Activated B cell treated with CpG ODN at 0.5 μM for 24 hours (primary cell): ENCODE measurements at regions not wholly inside any gene's neighbourhood (a gene's known extent, or its start where the extent isn't known, plus 50 kb on each side); places are given as distances from the start of the nearest gene placed in this dataset.

Experiments
- ATAC-seq: fragments of 200-7000 bp; cut with Tn5 transposase; one replicate; pipeline ENCODE4 v1.10.0; 2021; ENCODE audit warnings: low read depth, mild to moderate bottlenecking, moderate library complexity
- CTCF ChIA-PET: fragments of 350-600 bp; sonication (Branson Sonifier 250); formaldehyde crosslinking; loops from one replicate; lab custom pipeline; 2021; ENCODE audit warnings: antibody characterized with exemption; lab: Charles Lee
- POLR2A ChIA-PET: fragments of 350-600 bp; sonication (Branson Sonifier 250); formaldehyde crosslinking; loops from one replicate; lab custom pipeline; 2021; ENCODE audit warnings: antibody characterized with exemption; lab: Charles Lee
- DNase-seq: peaks from one replicate; pipeline ENCODE4 v3.0.0; 2022
- H3K27ac Mint-ChIP-seq: one replicate; pipeline ENCODE4 v1.8.0; 2020; ENCODE audit warnings: mixed read lengths
- H3K27me3 Mint-ChIP-seq: one replicate; pipeline ENCODE4 v1.8.0; 2021; ENCODE audit warnings: mixed read lengths
- H3K36me3 Mint-ChIP-seq: one replicate; pipeline ENCODE4 v1.8.0; 2021; ENCODE audit warnings: low read depth, mixed read lengths
- H3K4me1 Mint-ChIP-seq: one replicate; pipeline ENCODE4 v1.8.0; 2021; ENCODE audit warnings: mixed read lengths
- H3K4me3 Mint-ChIP-seq: one replicate; pipeline ENCODE4 v1.8.0; 2020; ENCODE audit warnings: mild to moderate bottlenecking, mixed read lengths
- H3K9me3 Mint-ChIP-seq: one replicate; pipeline ENCODE4 v1.8.0; 2020; ENCODE audit warnings: mixed read lengths
- CTCF ChIP-seq: fragments of 200-600 bp; IDR thresholded peaks from one replicate; pipeline ENCODE4 v1.8.0; 2022; ENCODE audit warnings: antibody characterized with exemption, mild to moderate bottlenecking
- intact Hi-C: fragments of 100-400 bp; cut with micrococcal nuclease; formaldehyde crosslinking; loops from one replicate; pipeline ENCODE4 v1.15.1; 2024

GRCh38 chr20:6483727-6484126, 283.8 kb upstream of the BMP2 start:
- intact Hi-C loops: no loop called here
- ATAC-seq: no peak
- Mint-ChIP-seq H3K9me3 (no peaks in the 10 kb centered on the region), H3K36me3 (no peaks in the 10 kb centered on the region), H3K27me3 (no peaks in the 10 kb centered on the region), H3K4me3 (no peak overlapping the region), H3K4me1 (no peaks in the 10 kb centered on the region), H3K27ac (no peak overlapping the region)
- no peak for TF ChIP-seq CTCF
- DNase-seq: no peak
- POLR2A ChIA-PET: no interaction called here
- CTCF ChIA-PET: no interaction called here

- intact Hi-C loops: no loop called here
- H3K4me1 Mint-ChIP-seq: no peaks in the 10 kb centered on the region
- H3K9me3 Mint-ChIP-seq: no peaks in the 10 kb centered on the region
- DNase-seq (no peak), ATAC-seq (no peak)
- no peak overlapping the region for H3K4me3 Mint-ChIP-seq
- ChIA-PET CTCF (no interaction called here), POLR2A (no interaction called here)
- no peaks in the 10 kb centered on the region for H3K36me3 Mint-ChIP-seq
- no peaks in the 10 kb centered on the region for H3K27me3 Mint-ChIP-seq
- no peak overlapping the region for H3K27ac Mint-ChIP-seq
- TF ChIP-seq CTCF: no peak
Measured at GRCh38 chr20:6482486-6482885, 285.0 kb upstream of the BMP2 start.

GRCh38 chr20:6480328-6481200, 286.9 kb upstream of the BMP2 start:
- no peak for DNase-seq
- no peak overlapping the region for H3K27ac Mint-ChIP-seq
- intact Hi-C loops: no loop called here

GRCh38 chr20:6473197-6473596, 294.3 kb upstream of the BMP2 start:
- H3K27me3 Mint-ChIP-seq: no peaks in the 10 kb centered on the region
- H3K4me1 Mint-ChIP-seq: peaks cover 2% of the 10 kb centered on the region
- DNase-seq (no peak), ATAC-seq (no peak)
- intact Hi-C loops: no loop called here
- H3K27ac Mint-ChIP-seq: no peak overlapping the region
- H3K4me3 Mint-ChIP-seq: no peak overlapping the region
- ChIA-PET POLR2A (no interaction called here), CTCF (no interaction called here)
- no peaks in the 10 kb centered on the region for H3K9me3 Mint-ChIP-seq
- no peak for TF ChIP-seq CTCF
- H3K36me3 Mint-ChIP-seq: no peaks in the 10 kb centered on the region

More at GRCh38 chr20:6480328-6481200, 286.9 kb upstream of the BMP2 start:
- H3K36me3 Mint-ChIP-seq: no peaks in the 10 kb centered on the region
- H3K4me3 Mint-ChIP-seq: no peak overlapping the region
- H3K4me1 Mint-ChIP-seq: no peaks in the 10 kb centered on the region
- CTCF ChIA-PET: no interaction called here
- H3K9me3 Mint-ChIP-seq: no peaks in the 10 kb centered on the region
- H3K27me3 Mint-ChIP-seq: no peaks in the 10 kb centered on the region
- POLR2A ChIA-PET: no interaction called here
- no peak for ATAC-seq
- TF ChIP-seq CTCF: no peak

GRCh38 chr20:6471871-6472270, 295.6 kb upstream of the BMP2 start:
- TF ChIP-seq CTCF: no peak
- DNase-seq (no peak), ATAC-seq (no peak)
- Mint-ChIP-seq H3K9me3 (no peaks in the 10 kb centered on the region), H3K27ac (no peak overlapping the region), H3K36me3 (no peaks in the 10 kb centered on the region), H3K4me3 (no peak overlapping the region), H3K27me3 (no peaks in the 10 kb centered on the region), H3K4me1 (peaks cover 2% of the 10 kb centered on the region)
- CTCF ChIA-PET: no interaction called here
- intact Hi-C loops: no loop called here
- POLR2A ChIA-PET: no interaction called here
